ENCODE measurements at regions not wholly inside any gene's neighbourhood (a gene's known extent, or its start where the extent isn't known, plus 50 kb on each side); places are given as distances from the start of the nearest gene placed in this dataset.
"Not testable (repeated sequence)": the region's sequence is repeated elsewhere in the genome, so short reads cannot be mapped to it uniquely, and the experiment has no call there.

DNA sequence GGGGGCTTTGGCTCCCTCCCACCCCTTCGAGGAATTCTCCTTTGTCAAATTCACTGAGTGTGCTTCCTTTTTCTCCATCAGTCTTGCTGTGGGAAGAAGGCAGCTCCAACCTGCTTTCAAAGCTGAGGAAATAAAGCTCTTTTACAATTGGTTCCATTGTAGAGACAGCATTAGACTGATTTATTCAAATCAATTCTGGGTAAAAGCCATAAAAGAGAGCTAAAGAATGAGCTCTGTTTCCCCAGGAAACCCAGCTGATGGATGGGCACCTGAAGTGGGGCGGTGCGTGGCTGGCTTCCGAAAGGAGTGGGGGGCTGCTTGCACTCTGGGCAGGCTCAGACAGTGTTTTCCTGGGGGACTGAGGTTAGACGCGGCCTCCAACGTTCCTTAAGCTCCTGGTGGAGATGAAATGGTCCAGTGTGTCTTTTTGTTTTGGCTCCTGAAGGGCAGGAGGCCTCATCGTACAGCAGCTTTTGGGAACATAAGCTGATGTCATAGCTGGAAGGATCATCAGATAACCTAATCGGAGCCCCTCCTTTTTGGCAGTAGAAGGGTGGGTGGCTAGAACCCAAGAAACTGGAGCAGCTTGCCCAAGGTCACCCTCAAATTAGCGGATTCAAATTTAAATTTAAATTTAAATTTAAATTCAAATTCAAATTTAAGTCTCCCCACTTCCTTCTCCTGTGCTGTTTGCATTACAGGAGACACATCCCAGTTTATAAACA is 128.5 kb upstream of the EEF2KMT start:
- H3K27ac Mint-ChIP-seq, result no peak overlapping the region
- H3K27me3 Mint-ChIP-seq, result peaks cover 36% of the 10 kb centered on the region
- no peak for ATAC-seq (replicated peaks)
- H3K4me3 Mint-ChIP-seq, result no peak overlapping the region
- no peaks in the 10 kb centered on the region for H3K36me3 Mint-ChIP-seq (ENCODE audit: low read depth)
- no peaks in the 10 kb centered on the region for H3K4me1 Mint-ChIP-seq
- H3K9me3 Mint-ChIP-seq, result no peaks in the 10 kb centered on the region

DNA sequence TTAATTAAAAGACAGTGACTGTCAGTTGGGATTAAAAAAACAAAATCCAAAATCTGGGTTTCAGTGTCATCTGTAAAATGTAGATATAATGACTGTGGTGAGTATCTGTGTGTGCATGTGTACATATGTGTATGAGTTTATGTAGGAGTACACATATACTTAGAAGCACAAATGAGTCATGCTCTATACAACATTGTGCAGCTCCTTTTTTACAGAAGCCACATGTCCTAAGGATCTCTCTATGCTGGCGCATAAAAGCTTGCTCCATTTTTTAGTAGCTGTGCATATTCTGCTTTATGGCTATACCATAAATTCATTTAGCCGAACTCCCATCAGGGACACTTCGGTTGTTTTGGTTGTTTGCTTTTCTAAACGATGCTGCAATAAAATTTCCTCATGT is 125.2 kb upstream of the EEF2KMT start:
- Mint-ChIP-seq H3K27me3 (peaks cover 26% of the 10 kb centered on the region), H3K36me3 (ENCODE audit: low read depth) (no peaks in the 10 kb centered on the region), H3K27ac (no peak overlapping the region), H3K4me1 (no peaks in the 10 kb centered on the region), H3K9me3 (no peaks in the 10 kb centered on the region), H3K4me3 (no peak overlapping the region)
- no peak for ATAC-seq (replicated peaks)

DNA sequence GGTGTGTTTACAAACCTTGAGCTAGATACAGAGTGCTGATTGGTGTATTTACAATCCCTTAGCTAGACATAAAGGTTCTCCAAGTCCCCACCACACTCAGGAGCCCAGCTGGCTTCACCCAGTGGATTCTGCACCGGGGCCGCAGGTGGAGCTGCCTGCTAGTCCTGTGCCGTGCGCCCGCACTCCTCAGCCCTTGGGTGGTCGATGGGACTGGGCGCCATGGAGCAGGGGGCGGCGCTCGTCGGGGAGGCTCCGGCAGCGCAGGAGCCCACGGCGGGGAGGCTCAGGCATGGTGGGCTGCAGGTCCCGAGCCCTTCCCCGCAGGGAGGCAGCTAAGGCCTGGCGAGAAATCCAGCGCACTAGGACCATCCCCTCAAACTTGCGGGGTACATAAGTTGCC is 124.2 kb upstream of the EEF2KMT start:
- peaks cover 27% of the 10 kb centered on the region for H3K27me3 Mint-ChIP-seq
- not testable (repeated sequence) for H3K9me3 Mint-ChIP-seq; H3K27ac Mint-ChIP-seq; ATAC-seq (replicated peaks); H3K4me1 Mint-ChIP-seq; H3K36me3 Mint-ChIP-seq (ENCODE audit: low read depth); H3K4me3 Mint-ChIP-seq

DNA sequence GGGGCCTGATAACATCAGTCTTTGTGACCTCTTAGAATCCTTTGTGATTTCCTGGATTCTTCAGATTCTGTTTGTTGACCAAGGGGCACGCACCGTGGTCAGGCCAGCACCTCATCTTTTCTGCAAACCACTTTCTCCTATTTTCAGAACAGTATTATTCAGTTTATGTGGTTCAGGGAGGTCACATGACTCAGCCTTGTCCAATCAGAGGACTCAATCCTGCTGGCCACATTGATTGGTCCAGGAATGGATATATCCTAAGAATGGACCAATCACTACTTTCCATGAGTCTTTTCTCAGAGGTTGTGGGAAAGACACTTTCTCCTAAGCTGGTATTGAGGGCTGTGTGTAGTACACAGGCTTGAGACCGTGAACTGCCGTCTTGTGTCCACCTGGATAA is 123.1 kb upstream of the EEF2KMT start:
- H3K36me3 Mint-ChIP-seq (ENCODE audit: low read depth), result no peaks in the 10 kb centered on the region
- H3K4me3 Mint-ChIP-seq, result no peak overlapping the region
- peaks cover 31% of the 10 kb centered on the region for H3K27me3 Mint-ChIP-seq
- H3K27ac Mint-ChIP-seq, result no peak overlapping the region
- H3K4me1 Mint-ChIP-seq, result no peaks in the 10 kb centered on the region
- H3K9me3 Mint-ChIP-seq, result no peaks in the 10 kb centered on the region
- no peak for ATAC-seq (replicated peaks)

DNA sequence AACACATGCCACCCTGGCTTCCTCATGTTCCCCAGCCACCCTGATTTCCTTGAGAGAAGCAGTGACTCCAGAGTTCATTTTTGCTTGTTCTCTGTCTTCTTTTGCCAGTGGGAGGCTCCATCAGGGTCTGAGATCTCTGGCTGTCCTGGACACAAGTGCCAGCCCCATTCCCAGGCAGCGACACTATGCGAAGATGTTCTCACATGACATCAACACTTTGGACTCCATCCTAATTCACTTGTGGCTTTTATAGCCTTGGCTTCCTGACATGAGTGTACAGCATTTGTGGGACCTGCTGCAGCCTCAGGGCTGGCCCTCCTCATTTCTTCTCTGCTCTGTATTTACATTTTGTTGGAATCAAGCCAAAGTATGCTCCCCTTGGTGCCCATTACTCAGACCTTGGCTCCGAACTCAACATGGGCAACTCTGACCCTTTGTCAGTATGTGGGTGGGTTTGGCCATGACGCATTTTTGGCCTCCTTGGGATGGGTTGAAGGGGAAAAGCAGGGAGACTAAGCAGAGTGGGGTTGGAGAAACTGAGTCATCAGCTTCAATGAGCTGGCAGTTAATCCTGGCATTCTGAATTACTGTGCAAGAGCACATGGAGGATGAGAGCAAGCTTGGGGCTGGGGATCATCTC is 119.0 kb upstream of the EEF2KMT start:
- no peaks in the 10 kb centered on the region for H3K9me3 Mint-ChIP-seq
- peaks cover 40% of the 10 kb centered on the region for H3K27me3 Mint-ChIP-seq
- no peaks in the 10 kb centered on the region for H3K4me1 Mint-ChIP-seq
- H3K27ac Mint-ChIP-seq, result no peak overlapping the region
- H3K36me3 Mint-ChIP-seq (ENCODE audit: low read depth), result no peaks in the 10 kb centered on the region
- no peak overlapping the region for H3K4me3 Mint-ChIP-seq
- ATAC-seq (replicated peaks), result no peak

DNA sequence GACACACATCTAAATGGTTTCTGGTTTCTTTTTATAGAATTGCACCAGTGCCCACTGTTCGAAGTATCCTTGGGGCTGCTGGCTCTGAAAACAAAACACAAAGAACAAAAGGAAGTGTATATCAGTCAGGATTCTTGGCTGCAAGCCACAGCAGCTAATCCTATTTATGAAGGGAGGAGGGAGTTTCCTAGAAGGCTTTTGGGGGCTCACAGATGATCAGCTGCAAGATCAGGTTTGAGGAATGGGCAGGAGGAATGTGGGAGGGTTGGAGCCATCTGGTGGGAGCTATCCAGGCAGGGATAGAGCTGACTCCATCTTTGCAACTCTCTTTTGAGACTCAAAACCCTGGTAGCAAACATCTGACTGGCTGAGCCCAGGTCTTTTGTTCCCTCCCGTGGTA is 118.3 kb upstream of the EEF2KMT start:
- Mint-ChIP-seq H3K4me1 (no peaks in the 10 kb centered on the region), H3K27ac (no peak overlapping the region), H3K4me3 (no peak overlapping the region), H3K36me3 (ENCODE audit: low read depth) (no peaks in the 10 kb centered on the region), H3K27me3 (peaks cover 38% of the 10 kb centered on the region), H3K9me3 (no peaks in the 10 kb centered on the region)
- ATAC-seq (replicated peaks), result no peak

DNA sequence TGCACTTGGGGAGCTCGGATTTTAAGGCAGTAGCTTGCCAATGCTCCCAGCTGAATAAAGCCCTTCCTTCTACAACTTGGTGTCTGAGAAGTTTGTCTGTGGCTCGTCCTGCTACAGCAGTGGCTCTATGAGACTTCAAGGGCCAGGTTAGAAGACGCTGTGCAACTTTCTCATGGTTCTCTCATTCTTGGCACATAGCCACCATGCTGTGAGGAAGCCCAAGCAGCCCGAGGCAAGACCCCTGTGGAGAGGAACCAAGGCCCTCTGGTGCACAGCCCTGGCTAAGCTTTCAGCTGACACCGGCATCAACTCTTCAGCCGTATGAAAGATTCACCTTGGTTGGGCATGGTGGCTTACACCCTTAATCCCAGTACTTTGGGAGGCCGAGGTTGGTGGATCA is 116.9 kb upstream of the EEF2KMT start:
- H3K36me3 Mint-ChIP-seq (ENCODE audit: low read depth), result no peaks in the 10 kb centered on the region
- no peak overlapping the region for H3K4me3 Mint-ChIP-seq
- no peaks in the 10 kb centered on the region for H3K4me1 Mint-ChIP-seq
- H3K27ac Mint-ChIP-seq, result no peak overlapping the region
- ATAC-seq (replicated peaks), result no peak
- H3K27me3 Mint-ChIP-seq, result peaks cover 44% of the 10 kb centered on the region
- no peaks in the 10 kb centered on the region for H3K9me3 Mint-ChIP-seq

DNA sequence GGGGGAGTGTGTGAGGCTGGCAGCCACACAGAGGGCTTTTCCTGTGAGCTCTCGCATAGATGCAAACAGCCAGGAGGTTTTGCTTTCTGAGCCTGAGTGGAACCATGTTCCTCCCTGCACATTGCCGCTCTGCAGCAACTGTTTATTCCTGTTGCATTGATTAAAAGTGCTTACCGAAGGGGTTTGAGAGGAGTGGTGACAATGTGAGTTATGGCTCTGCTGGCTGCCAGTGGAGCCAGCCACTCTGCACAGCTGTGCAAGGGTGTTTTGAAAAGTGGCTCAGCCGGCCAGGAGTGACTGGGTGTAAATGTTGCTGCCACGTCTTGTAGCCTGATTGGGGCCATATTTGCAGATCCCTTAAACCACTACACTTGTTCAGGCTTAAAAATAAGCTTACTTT is 114.9 kb upstream of the EEF2KMT start:
- H3K9me3 Mint-ChIP-seq, result not testable (repeated sequence)

DNA sequence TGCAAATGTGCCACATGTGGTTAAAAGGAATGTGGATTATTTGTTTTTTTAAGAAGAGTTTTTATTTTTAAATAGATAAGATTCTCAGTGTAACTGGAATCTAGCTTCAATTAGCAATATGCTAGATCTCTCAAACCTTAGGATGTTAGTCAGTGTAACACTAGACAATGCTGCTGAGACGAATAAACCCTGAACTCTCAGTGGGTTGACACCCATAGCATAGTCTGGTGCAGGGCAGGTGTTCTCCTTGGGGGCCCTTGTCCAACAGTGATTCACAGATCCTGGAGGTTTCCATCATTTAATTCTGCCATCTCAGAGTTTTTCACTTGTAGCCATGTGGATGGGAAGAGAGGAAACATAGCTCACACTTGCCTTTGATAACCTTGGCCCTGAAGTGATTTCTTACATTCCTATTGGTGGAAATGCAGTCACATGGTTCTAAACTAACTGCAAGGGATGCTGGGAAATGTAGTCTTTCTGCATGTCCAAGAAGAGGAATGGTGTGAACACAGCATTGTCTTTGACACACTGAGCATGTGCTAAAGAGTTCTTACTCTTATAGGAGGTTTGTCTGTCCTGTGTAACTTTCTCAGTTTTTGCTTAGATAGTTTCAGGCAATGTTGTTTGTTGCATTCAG is 110.4 kb upstream of the EEF2KMT start:
- not testable (repeated sequence) for H3K4me3 Mint-ChIP-seq; H3K36me3 Mint-ChIP-seq (ENCODE audit: low read depth); H3K9me3 Mint-ChIP-seq; H3K4me1 Mint-ChIP-seq; ATAC-seq (replicated peaks); H3K27ac Mint-ChIP-seq
- peaks cover 11% of the 10 kb centered on the region for H3K27me3 Mint-ChIP-seq

More for the DNA sequence above, 114.9 kb upstream of the EEF2KMT start:
- not testable (repeated sequence) for H3K4me1 Mint-ChIP-seq; H3K36me3 Mint-ChIP-seq (ENCODE audit: low read depth); H3K27ac Mint-ChIP-seq; ATAC-seq (replicated peaks); H3K4me3 Mint-ChIP-seq
- H3K27me3 Mint-ChIP-seq, result peaks cover 30% of the 10 kb centered on the region

DNA sequence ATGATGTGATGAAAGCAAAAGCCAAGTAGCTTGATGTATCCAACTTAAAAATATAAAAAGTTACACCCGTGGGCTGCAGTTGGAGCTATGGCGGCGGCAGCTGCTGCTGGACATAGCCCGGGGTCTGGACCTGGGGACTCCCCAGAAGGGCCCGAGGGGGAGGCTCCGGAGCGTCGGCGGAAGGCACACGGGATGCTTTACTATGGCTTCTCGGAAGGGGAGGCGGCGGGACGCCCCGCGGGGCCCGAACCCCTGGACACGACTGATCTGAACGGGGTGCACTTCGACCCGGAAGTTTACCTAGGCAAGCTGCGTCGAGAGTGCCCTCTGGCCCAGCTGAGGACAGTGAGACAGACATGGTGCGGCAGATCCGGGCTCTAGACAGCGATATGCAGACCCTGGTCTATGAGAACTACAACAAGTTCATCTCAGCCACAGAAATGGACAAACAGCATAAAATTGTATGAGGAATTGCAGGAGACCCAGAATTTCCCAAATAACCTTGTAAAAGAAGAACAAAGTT is 109.5 kb upstream of the EEF2KMT start:
- Mint-ChIP-seq H3K4me3 (no peak overlapping the region), H3K27me3 (peaks cover 7% of the 10 kb centered on the region), H3K27ac (no peak overlapping the region), H3K9me3 (no peaks in the 10 kb centered on the region), H3K4me1 (no peaks in the 10 kb centered on the region), H3K36me3 (ENCODE audit: low read depth) (no peaks in the 10 kb centered on the region)
- no peak for ATAC-seq (replicated peaks)

DNA sequence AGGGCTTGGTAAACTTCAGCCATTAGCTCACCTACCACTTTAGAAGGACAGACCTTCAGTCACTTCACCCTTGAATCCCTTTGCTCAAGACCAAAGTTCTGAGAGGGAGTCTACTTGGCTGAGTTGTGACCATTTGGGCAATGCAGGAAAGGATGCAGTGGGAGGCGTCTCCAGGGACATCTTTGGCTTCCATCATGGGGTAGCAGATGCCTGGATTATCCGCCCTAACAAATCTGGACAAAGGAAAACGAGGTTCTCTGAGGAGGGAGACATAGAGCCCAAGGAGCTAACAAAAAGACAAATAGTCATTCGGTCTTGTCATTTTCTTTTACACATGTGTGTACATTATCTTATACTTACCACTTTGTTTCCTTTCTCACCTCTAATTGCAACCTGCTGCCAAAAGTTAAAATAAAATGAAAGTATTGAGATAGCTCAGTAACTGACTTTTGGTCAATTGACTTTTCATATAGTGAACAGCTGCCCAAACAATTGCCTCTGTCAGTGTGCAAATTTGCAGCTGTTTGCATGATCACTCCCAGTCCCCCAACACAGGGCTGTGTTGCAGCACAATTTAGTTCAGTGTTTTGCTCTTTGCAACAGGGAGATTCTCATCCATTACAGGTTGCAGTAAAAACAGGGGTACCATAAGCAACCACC is 108.9 kb upstream of the EEF2KMT start:
- H3K9me3 Mint-ChIP-seq, result no peaks in the 10 kb centered on the region
- no peak overlapping the region for H3K4me3 Mint-ChIP-seq
- ATAC-seq (replicated peaks), result no peak
- no peaks in the 10 kb centered on the region for H3K4me1 Mint-ChIP-seq
- no peak overlapping the region for H3K27ac Mint-ChIP-seq
- H3K27me3 Mint-ChIP-seq, result peaks cover 6% of the 10 kb centered on the region
- H3K36me3 Mint-ChIP-seq (ENCODE audit: low read depth), result no peaks in the 10 kb centered on the region

DNA sequence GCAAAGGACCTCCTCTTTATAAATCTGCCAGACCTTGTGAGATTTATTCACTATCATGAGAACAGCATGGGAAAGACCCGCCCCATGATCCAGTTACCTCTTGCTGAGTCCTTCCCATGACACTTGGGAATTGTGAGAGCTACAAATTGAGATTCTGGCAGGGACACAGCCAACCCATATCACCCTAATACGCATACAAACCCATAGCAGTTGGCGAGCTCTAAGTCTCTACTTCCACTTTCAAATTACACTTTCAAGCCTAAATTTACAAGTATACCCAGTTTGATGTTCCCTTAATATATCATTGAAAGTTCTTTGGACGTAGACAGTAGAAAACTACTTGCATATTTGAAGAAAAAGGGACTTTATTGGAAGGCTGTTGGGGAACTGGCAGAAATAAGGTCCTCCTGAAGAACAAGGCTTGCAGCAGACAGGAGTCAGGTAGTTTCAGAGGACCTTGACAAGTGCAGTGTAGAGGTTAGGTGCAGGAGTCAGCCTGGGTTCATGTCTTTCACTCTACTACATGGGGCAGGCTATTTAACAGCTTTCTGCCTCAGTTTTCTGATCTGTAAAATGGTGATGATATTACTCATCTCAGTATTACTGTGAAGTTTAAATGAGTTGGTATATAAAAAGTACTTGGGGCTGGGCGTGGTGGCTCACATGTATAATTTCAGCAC is 107.9 kb upstream of the EEF2KMT start:
- H3K27me3 Mint-ChIP-seq, result peaks cover 5% of the 10 kb centered on the region
- H3K4me1 Mint-ChIP-seq, result no peaks in the 10 kb centered on the region
- ATAC-seq (replicated peaks), result no peak
- no peaks in the 10 kb centered on the region for H3K36me3 Mint-ChIP-seq (ENCODE audit: low read depth)
- H3K4me3 Mint-ChIP-seq, result no peak overlapping the region
- no peak overlapping the region for H3K27ac Mint-ChIP-seq
- no peaks in the 10 kb centered on the region for H3K9me3 Mint-ChIP-seq

DNA sequence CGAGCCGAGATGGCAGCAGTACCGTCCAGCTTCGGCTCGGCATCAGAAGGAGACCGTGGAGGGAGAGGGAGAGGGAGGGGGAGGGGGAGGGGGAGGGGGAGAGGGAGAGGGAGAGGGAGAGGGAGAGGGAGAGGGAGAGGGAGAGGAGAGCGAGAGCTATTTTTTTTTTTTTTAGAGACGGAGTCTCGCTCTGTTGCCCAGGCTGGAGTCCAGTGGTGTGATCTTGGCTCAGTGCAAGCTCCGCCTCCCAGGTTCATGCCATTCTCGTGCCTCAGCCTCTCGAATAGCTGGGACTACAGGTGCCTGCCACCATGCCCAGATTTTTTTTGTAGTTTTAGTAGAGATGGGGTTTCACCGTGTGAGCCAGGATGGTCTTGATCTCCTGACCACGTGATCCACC is 106.1 kb upstream of the EEF2KMT start:
- not testable (repeated sequence) for H3K36me3 Mint-ChIP-seq (ENCODE audit: low read depth); H3K4me1 Mint-ChIP-seq; H3K27me3 Mint-ChIP-seq; ATAC-seq (replicated peaks); H3K4me3 Mint-ChIP-seq; H3K9me3 Mint-ChIP-seq; H3K27ac Mint-ChIP-seq

DNA sequence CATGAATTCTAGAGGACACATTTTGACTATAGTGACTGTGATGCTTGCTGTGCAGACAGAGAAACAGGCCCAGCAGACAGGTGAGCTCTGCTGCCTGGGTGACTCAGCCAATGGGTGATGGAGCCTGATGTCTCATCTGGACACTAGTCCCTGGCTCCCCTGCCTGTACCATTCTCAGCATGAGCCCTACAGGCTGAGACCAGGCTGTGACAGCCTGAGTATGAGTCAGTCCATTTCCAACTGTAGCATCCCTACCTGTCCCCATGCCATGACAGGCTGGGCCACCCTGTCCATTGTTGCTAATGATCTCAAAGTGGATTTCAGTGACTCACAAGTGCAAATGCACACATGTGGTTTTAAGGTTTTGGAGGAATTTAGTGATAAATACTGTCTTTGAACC is 102.5 kb upstream of the EEF2KMT start:
- peaks cover 18% of the 10 kb centered on the region for H3K27me3 Mint-ChIP-seq
- no peaks in the 10 kb centered on the region for H3K36me3 Mint-ChIP-seq (ENCODE audit: low read depth)
- H3K4me3 Mint-ChIP-seq, result no peak overlapping the region
- ATAC-seq (replicated peaks), result no peak
- H3K4me1 Mint-ChIP-seq, result no peaks in the 10 kb centered on the region
- H3K9me3 Mint-ChIP-seq, result no peaks in the 10 kb centered on the region
- no peak overlapping the region for H3K27ac Mint-ChIP-seq
